HCT116 (cell line): ENCODE measurements at regions not wholly inside any gene's neighbourhood (a gene's known extent, or its start where the extent isn't known, plus 50 kb on each side); places are given as distances from the start of the nearest gene placed in this dataset.

ENCODE experiments used
- ATAC-seq: fragments of 200-7000 bp; cut with Tn5 transposase; 2 replicates; pipeline ENCODE4 v1.9.1; 2020; ENCODE audit warnings: mild to moderate bottlenecking, moderate library complexity
- BruUV-seq: library from RNA; stranded (reverse); fragments of 400-500 nt; replicated peaks from 2 replicates; lab custom pipeline; 2021; lab: Mats Ljungman, UMichigan
- CTCF ChIA-PET: fragments of 300-600 bp; sonication (Branson Sonifier 250); formaldehyde crosslinking; loops from one replicate; lab custom pipeline; 2021; ENCODE audit warnings: antibody characterized with exemption; lab: Charles Lee
- POLR2A ChIA-PET: fragments of 300-600, 350-600 bp; sonication (Branson Sonifier 250); formaldehyde crosslinking; loops from one replicate; lab custom pipeline; 2021; ENCODE audit warnings: antibody characterized with exemption; lab: Charles Lee
- RAD21 ChIA-PET, 2 experiments: fragments of 300-600 bp; sonication (Branson Sonifier 250); formaldehyde crosslinking; loops; one replicate each; lab custom pipeline; 2023; ENCODE audit warnings: low total read pairs in 2 of 2; ENCODE audit not compliant: uncharacterized antibody in 2 of 2, unreplicated experiment in 2 of 2, low non-redundant PET in 1 of 2; lab: Charles Lee
- DNase-seq: peaks from one replicate; pipeline ENCODE4 v3.0.0-alpha.2; 2010; ENCODE audit warnings: low read depth, low spot score
- H2AFZ ChIP-seq: fragments of 200-600 bp; shearing (Covaris generic), sonication (generic); 2 replicates; pipeline ENCODE4 v1.6.1; 2017; ENCODE audit warnings: low read depth, mixed run types, mixed read lengths, antibody characterized with exemption, low read length; ENCODE audit not compliant: poor library complexity, severe bottlenecking
- H3K27ac ChIP-seq: 2 replicates; pipeline ENCODE4 v1.5.1; 2012; ENCODE audit warnings: low read depth, low read length
- H3K27me3 ChIP-seq: fragments of 200-600 bp; sonication (generic); 2 replicates; pipeline ENCODE4 v1.6.1; 2016; ENCODE audit warnings: mixed run types, low read length, mixed read lengths; ENCODE audit not compliant: insufficient read depth
- H3K36me3 ChIP-seq, 2 experiments: fragments of 200-500 bp in 1 of 2; fragments of 200-600 bp in 1 of 2; sonication (Bioruptor generic) in 1 of 2; sonication (generic) in 1 of 2; 2 replicates each; pipeline versions ENCODE4 v1.5.1 to v1.6.1; 2014 to 2016; ENCODE audit warnings: low read length in 2 of 2, inconsistent platforms in 1 of 2, mixed read lengths in 1 of 2, mixed run types in 1 of 2; ENCODE audit not compliant: insufficient read depth in 2 of 2, control insufficient read depth in 1 of 2
- H3K4me1 ChIP-seq, 2 experiments: fragments of 200-600 bp in 1 of 2; sonication (generic) in 1 of 2; 2 replicates each; pipeline versions ENCODE4 v1.5.1 to v1.6.1; 2012 to 2017; ENCODE audit warnings: low read length in 2 of 2, inconsistent platforms in 1 of 2, mild to moderate bottlenecking in 1 of 2, mixed read lengths in 1 of 2, mixed run types in 1 of 2, moderate library complexity in 1 of 2; ENCODE audit not compliant: insufficient read depth in 2 of 2, control insufficient read depth in 1 of 2
- H3K4me2 ChIP-seq: fragments of 200-600 bp; sonication (generic); 2 replicates; pipeline ENCODE4 v1.6.1; 2017; ENCODE audit warnings: mixed run types, low read length, mixed read lengths
- H3K4me3 ChIP-seq, 2 experiments: fragments of 200-600 bp in 1 of 2; sonication (generic) in 1 of 2; replicated peaks in 1 of 2; 2 replicates each; pipeline ENCODE4 v1.5.1; 2011 to 2016; ENCODE audit warnings: low read length in 2 of 2, control low read depth in 1 of 2, low read depth in 1 of 2, mild to moderate bottlenecking in 1 of 2, mixed read lengths in 1 of 2, mixed run types in 1 of 2
- H3K79me2 ChIP-seq: fragments of 200-600 bp; sonication (generic); 2 replicates; pipeline ENCODE4 v1.6.1; 2017; ENCODE audit warnings: mild to moderate bottlenecking, mixed run types, low read length, moderate library complexity, mixed read lengths; ENCODE audit not compliant: insufficient read depth
- H3K9ac ChIP-seq: fragments of 200-600 bp; sonication (generic); 2 replicates; pipeline ENCODE4 v1.6.1; 2016; ENCODE audit warnings: low read length, mixed read lengths
- H3K9me2 ChIP-seq: fragments of 200-600 bp; sonication (generic), shearing (Covaris generic); 2 replicates; pipeline ENCODE4 v1.6.1; 2017; ENCODE audit warnings: mixed run types, mild to moderate bottlenecking, moderate library complexity; ENCODE audit not compliant: insufficient read depth
- H3K9me3 ChIP-seq, 2 experiments: fragments of 200-500 bp in 1 of 2; fragments of 200-600 bp in 1 of 2; sonication (Bioruptor generic) in 1 of 2; sonication (generic) in 1 of 2; 2 replicates each; pipeline ENCODE4 v1.6.1; 2014 to 2017; ENCODE audit warnings: low read length in 2 of 2, mixed read lengths in 2 of 2, inconsistent platforms in 1 of 2, low read depth in 1 of 2, mild to moderate bottlenecking in 1 of 2, mixed run types in 1 of 2, moderate library complexity in 1 of 2; ENCODE audit not compliant: control insufficient read depth in 1 of 2, insufficient read depth in 1 of 2
- H4K20me1 ChIP-seq: fragments of 200-600 bp; sonication (generic), shearing (Covaris generic); 2 replicates; pipeline ENCODE4 v1.6.1; 2017; ENCODE audit warnings: mixed run types, mild to moderate bottlenecking, moderate library complexity; ENCODE audit not compliant: insufficient read depth
- CBX3 ChIP-seq: IDR thresholded peaks from 2 replicates; pipeline ENCODE4 v1.6.1; 2012; ENCODE audit warnings: low read depth
- ELF1 ChIP-seq: IDR thresholded peaks from 2 replicates; pipeline ENCODE4 v1.6.1; 2012; ENCODE audit warnings: low read depth, borderline replicate concordance
- EZH2 ChIP-seq: fragments of 200-600 bp; sonication (generic); IDR thresholded peaks from 2 replicates; pipeline ENCODE4 v1.6.1; 2017; ENCODE audit warnings: antibody characterized with exemption, mixed run types
- EZH2phosphoT487 ChIP-seq: fragments of 200-600 bp; IDR thresholded peaks from 2 replicates; pipeline ENCODE4 v1.6.1; 2018; ENCODE audit warnings: antibody characterized with exemption, borderline replicate concordance
- FOSL1 ChIP-seq: IDR thresholded peaks from 2 replicates; pipeline ENCODE4 v1.6.1; 2012; ENCODE audit warnings: low read depth
- JUND ChIP-seq: IDR thresholded peaks from 2 replicates; pipeline ENCODE4 v1.6.1; 2012
- POLR2A ChIP-seq: IDR thresholded peaks from 2 replicates; pipeline ENCODE4 v1.7.0; 2011; ENCODE audit warnings: borderline replicate concordance; ENCODE audit not compliant: insufficient read depth, insufficient read length; ENCODE audit errors: extremely low read depth
- SIN3A ChIP-seq: IDR thresholded peaks from 2 replicates; pipeline ENCODE4 v1.6.1; 2012; ENCODE audit warnings: low read depth
- SP1 ChIP-seq: IDR thresholded peaks from 2 replicates; pipeline ENCODE4 v1.6.1; 2012; ENCODE audit warnings: low read depth
- SRF ChIP-seq: IDR thresholded peaks from 2 replicates; pipeline ENCODE4 v1.6.1; 2012; ENCODE audit warnings: low read depth
- TCF7L2 ChIP-seq: IDR thresholded peaks from 2 replicates; pipeline ENCODE4 v1.7.0; 2011; ENCODE audit warnings: borderline replicate concordance, inconsistent platforms; ENCODE audit not compliant: insufficient read depth, insufficient read length; ENCODE audit errors: extremely low read depth
- ZFX ChIP-seq: fragments of 450-650 bp; IDR thresholded peaks from 2 replicates; pipeline ENCODE4 v1.6.1; 2017
- intact Hi-C: fragments of 100-400 bp; cut with micrococcal nuclease; formaldehyde crosslinking; loops from 2 replicates; pipeline ENCODE4 v1.10.0; 2022
- TF ChIP-seq, protein P1 (sequence below), 3 experiments: fragments of 200-600 bp in 1 of 3; sonication (generic) in 1 of 3; IDR thresholded peaks in 2 of 3; conservative IDR thresholded peaks in 1 of 3; 2 replicates each; pipeline ENCODE4 v1.5.1; 2012 to 2017; ENCODE audit warnings: low read depth in 2 of 3, low read length in 2 of 3, antibody characterized with exemption in 1 of 3, borderline replicate concordance in 1 of 3, control low read depth in 1 of 3, mild to moderate bottlenecking in 1 of 3, mixed read lengths in 1 of 3, mixed run types in 1 of 3, moderate library complexity in 1 of 3; ENCODE audit not compliant: insufficient read depth in 1 of 3
- TF ChIP-seq, protein P2 (sequence below): IDR thresholded peaks from 2 replicates; pipeline ENCODE4 v1.6.1; 2012

DNA sequence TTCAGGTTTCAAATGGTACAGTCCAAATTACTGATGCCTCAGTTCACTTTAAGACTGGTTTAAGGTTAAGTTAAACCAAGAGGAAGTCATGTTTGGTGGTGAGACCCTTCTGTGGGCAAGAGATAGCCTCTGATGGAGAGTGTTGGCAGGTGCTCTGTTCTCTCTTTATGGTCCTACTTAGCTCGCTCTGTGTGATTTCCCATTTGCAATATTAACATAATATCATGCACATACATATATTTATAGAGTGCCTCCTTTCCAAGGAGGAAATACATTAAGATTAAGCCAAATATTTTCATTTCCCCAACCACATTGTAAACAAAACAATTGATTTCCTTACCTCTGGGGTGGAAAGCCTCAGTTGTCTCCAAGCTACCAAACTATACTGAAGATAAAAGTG lies 222.4 kb downstream of the PIK3C3 start (continued):
- TF ChIP-seq, protein P1, sequence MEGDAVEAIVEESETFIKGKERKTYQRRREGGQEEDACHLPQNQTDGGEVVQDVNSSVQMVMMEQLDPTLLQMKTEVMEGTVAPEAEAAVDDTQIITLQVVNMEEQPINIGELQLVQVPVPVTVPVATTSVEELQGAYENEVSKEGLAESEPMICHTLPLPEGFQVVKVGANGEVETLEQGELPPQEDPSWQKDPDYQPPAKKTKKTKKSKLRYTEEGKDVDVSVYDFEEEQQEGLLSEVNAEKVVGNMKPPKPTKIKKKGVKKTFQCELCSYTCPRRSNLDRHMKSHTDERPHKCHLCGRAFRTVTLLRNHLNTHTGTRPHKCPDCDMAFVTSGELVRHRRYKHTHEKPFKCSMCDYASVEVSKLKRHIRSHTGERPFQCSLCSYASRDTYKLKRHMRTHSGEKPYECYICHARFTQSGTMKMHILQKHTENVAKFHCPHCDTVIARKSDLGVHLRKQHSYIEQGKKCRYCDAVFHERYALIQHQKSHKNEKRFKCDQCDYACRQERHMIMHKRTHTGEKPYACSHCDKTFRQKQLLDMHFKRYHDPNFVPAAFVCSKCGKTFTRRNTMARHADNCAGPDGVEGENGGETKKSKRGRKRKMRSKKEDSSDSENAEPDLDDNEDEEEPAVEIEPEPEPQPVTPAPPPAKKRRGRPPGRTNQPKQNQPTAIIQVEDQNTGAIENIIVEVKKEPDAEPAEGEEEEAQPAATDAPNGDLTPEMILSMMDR (IDR thresholded peaks at IDR 0.05 in 2 of 3, conservative IDR thresholded peaks at IDR 0.05 in 1 of 3; ENCODE audit: borderline replicate concordance in 1 of 3, insufficient read depth in 1 of 3, low read depth in 2 of 3, low read length in 2 of 3) = no peak
- TF ChIP-seq SRF (no peak), FOSL1 (no peak)

DNA sequence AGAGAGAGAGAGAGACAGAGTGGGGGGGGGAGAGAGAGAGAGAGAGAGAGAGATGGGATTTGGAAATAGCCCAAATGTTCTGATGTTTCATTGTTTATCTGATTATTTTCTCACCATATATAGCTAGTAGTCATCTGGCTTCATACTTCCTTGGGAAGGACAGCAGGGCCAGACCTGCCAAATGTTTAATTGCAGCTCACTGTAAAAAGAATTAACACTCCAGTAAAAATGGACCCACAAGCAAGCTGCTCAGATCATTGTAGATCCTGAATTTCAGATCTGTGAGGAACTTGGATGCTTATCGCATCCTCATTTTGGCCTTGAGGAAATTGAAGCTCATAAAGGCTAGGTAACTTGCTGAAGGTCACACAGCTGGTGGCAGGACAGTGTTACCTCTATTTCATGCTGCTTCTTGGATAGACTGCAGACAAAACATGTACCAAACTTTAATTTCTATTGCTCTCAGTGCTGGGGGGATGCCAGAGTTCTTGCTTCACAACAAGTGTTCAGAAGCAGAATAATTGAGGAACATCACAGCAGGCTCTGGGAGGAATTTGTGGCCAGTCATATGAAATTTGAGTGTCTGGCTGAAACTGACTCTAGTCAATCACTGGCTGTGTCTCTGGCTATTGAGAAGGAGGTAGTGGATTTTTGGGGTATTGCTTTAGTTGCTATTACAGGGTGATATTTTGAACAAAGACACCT lies 223.5 kb downstream of the PIK3C3 start:
- CTCF ChIA-PET = no interaction called here
- Histone ChIP-seq H4K20me1 (no peaks in the 10 kb centered on the region), H3K4me3 (no peak overlapping the region), H3K9me2 (no peaks in the 10 kb centered on the region), H3K36me3 (no peaks in the 10 kb centered on the region), H3K27me3 (no peaks in the 10 kb centered on the region), H2AFZ (no peak overlapping the region), H3K79me2 (no peaks in the 10 kb centered on the region), H3K4me1 (no peaks in the 10 kb centered on the region), H3K9me3 (0 out of 4 replicates have a peak, but pooled peaks cover 0 to 3% of the 10 kb centered on the region in 2 experiments), H3K27ac (no peak overlapping the region), H3K4me2 (no peak overlapping the region), H3K9ac (no peak overlapping the region)
- no peak for ATAC-seq
- no TSS peak for BruUV-seq
- no peak for DNase-seq
- TF ChIP-seq SRF (no peak), POLR2A (no peak), ZFX (no peak), SP1 (no peak), ELF1 (no peak), TCF7L2 (no peak), CBX3 (no peak), SIN3A (no peak), JUND (no peak), FOSL1 (no peak), EZH2phosphoT487 (no peak), EZH2 (no peak)
- TF ChIP-seq, protein P1 (IDR thresholded peaks at IDR 0.05 in 2 of 3, conservative IDR thresholded peaks at IDR 0.05 in 1 of 3; ENCODE audit: borderline replicate concordance in 1 of 3, insufficient read depth in 1 of 3, low read depth in 2 of 3, low read length in 2 of 3) = no peak
- TF ChIP-seq, protein P2, sequence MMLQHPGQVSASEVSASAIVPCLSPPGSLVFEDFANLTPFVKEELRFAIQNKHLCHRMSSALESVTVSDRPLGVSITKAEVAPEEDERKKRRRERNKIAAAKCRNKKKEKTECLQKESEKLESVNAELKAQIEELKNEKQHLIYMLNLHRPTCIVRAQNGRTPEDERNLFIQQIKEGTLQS = no peak
- POLR2A ChIA-PET = no interaction called here
- RAD21 ChIA-PET = no interaction called here
- intact Hi-C loops = no loop called here
